ENCODE measurements at regions not wholly inside any gene's neighbourhood (a gene's known extent, or its start where the extent isn't known, plus 50 kb on each side); places are given as distances from the start of the nearest gene placed in this dataset.

- TF ChIP-seq CTCF (conservative IDR thresholded peaks at IDR 0.05; ENCODE audit: low read depth in 2 of 2) (no peak), ZNF462 (CRISPR knock-in tag; IDR thresholded peaks at IDR 0.05) (no peak), POLR2AphosphoS5 (IDR thresholded peaks at IDR 0.05; ENCODE audit: low read depth) (no peak), CREB1 (CRISPR knock-in tag; IDR thresholded peaks at IDR 0.05; ENCODE audit: low read depth) (no peak)
- TF ChIP-seq, protein P1, sequence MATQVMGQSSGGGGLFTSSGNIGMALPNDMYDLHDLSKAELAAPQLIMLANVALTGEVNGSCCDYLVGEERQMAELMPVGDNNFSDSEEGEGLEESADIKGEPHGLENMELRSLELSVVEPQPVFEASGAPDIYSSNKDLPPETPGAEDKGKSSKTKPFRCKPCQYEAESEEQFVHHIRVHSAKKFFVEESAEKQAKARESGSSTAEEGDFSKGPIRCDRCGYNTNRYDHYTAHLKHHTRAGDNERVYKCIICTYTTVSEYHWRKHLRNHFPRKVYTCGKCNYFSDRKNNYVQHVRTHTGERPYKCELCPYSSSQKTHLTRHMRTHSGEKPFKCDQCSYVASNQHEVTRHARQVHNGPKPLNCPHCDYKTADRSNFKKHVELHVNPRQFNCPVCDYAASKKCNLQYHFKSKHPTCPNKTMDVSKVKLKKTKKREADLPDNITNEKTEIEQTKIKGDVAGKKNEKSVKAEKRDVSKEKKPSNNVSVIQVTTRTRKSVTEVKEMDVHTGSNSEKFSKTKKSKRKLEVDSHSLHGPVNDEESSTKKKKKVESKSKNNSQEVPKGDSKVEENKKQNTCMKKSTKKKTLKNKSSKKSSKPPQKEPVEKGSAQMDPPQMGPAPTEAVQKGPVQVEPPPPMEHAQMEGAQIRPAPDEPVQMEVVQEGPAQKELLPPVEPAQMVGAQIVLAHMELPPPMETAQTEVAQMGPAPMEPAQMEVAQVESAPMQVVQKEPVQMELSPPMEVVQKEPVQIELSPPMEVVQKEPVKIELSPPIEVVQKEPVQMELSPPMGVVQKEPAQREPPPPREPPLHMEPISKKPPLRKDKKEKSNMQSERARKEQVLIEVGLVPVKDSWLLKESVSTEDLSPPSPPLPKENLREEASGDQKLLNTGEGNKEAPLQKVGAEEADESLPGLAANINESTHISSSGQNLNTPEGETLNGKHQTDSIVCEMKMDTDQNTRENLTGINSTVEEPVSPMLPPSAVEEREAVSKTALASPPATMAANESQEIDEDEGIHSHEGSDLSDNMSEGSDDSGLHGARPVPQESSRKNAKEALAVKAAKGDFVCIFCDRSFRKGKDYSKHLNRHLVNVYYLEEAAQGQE (IDR thresholded peaks at IDR 0.05; ENCODE audit: unreplicated experiment) = no peak
- TF ChIP-seq, protein P2, sequence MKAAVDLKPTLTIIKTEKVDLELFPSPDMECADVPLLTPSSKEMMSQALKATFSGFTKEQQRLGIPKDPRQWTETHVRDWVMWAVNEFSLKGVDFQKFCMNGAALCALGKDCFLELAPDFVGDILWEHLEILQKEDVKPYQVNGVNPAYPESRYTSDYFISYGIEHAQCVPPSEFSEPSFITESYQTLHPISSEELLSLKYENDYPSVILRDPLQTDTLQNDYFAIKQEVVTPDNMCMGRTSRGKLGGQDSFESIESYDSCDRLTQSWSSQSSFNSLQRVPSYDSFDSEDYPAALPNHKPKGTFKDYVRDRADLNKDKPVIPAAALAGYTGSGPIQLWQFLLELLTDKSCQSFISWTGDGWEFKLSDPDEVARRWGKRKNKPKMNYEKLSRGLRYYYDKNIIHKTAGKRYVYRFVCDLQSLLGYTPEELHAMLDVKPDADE (IDR thresholded peaks at IDR 0.05) = no peak
Measured at GRCh38 chr1:22375601-22376000, 76.0 kb upstream of the ZBTB40 start.
